GM12891 (cell line): ENCODE measurements at regions not wholly inside any gene's neighbourhood (a gene's known extent, or its start where the extent isn't known, plus 50 kb on each side); places are given as distances from the start of the nearest gene placed in this dataset.

ENCODE experiments used
- DNase-seq: peaks from one replicate; pipeline ENCODE4 v3.0.0; 2011; ENCODE audit warnings: low spot score; ENCODE audit not compliant: insufficient read length
- FAIRE-seq: peaks from 2 replicates; lab custom pipeline; 2011; peaks lifted over from hg19 to GRCh38; lab: Jason Lieb, UNC
- PAX5 ChIP-seq: IDR thresholded peaks from 2 replicates; pipeline ENCODE4 v1.6.1; 2011; ENCODE audit warnings: low read length, moderate library complexity, mild to moderate bottlenecking; ENCODE audit not compliant: insufficient read depth, severe bottlenecking
- POLR2A ChIP-seq: IDR thresholded peaks from 2 replicates; pipeline ENCODE4 v1.6.1; 2011; ENCODE audit warnings: low read depth, low read length, control low read depth
- POLR2AphosphoS5 ChIP-seq: IDR thresholded peaks from 2 replicates; pipeline ENCODE4 v1.6.1; 2011; ENCODE audit warnings: low read depth, low read length, control low read depth
- POU2F2 ChIP-seq: IDR thresholded peaks from 2 replicates; pipeline ENCODE4 v1.6.1; 2011; ENCODE audit warnings: low read depth, mild to moderate bottlenecking, control low read depth, low read length, moderate library complexity
- SPI1 ChIP-seq: IDR thresholded peaks from 2 replicates; pipeline ENCODE4 v1.6.1; 2011; ENCODE audit warnings: low read depth, low read length, control low read depth
- TAF1 ChIP-seq: IDR thresholded peaks from 2 replicates; pipeline ENCODE4 v1.6.1; 2011; ENCODE audit warnings: low read depth, low read length, control low read depth

DNA sequence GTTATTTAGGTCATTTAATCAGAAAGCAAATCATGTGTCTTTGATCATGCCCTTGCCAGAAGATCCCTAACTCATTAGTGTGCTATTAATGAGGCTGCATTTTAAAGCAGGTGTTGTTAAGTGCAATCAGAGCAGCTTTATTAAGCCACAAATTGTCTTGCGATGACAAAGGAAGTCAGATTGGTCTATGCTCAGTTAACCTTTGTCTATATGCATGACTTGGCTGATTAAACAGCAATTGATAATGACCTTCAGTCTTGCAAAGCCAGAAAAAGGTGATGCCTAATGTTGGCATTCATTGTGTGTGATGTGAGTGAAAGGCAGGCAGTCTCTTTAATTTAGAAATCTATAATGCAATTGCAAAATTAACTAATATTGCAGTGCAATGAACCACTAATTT is 166.9 kb downstream of the RND3 start:
- DNase-seq: no peak
- TF ChIP-seq PAX5 (no peak), SPI1 (no peak), TAF1 (no peak), POLR2AphosphoS5 (no peak), POLR2A (no peak), POU2F2 (no peak)
- no peak for FAIRE-seq

DNA sequence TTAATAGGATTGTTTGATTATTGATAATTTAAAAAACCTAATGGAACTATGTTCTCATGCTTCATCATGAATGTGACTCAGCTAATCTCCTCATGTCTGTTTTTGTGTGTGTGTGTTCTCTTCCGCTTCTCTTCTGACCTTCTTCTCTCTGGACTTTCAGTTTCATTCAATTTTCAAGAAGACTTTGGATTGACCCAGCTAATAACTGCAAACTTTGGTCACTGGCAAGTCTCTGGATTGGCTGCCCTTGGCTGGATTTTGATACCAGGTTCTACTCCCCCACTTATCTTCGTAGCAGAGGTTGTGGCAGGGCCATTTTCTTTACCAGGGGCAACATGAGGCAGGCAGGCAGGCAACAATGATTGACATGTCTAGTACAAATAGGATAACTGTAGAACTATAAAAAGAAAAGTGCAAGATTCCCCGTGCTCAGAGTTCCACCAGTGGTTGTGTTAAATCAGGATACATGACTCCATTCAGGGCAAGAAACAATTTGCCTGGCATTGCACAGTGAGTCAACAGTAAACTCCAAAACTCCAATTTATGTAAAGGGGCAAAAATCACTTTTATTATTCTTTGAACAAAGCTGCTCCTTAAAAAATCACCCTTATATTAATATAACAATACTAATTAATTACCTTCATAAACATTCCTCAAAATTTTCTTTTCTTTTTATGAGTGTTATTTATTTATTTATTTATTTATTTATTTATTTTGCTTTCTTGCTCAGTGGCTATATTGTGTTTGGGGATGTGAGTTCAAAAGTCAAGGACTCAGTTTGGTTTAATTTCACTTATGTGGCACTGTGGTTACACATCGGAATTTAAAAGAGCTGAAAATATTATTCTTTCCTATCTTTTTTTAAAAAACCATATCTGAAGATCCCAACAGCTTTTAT is 167.6 kb downstream of the RND3 start:
- DNase-seq: no peak
- no peak for FAIRE-seq
- TF ChIP-seq TAF1: no peak
- TF ChIP-seq POLR2AphosphoS5: no peak
- no peak for TF ChIP-seq PAX5
- no peak for TF ChIP-seq SPI1
- TF ChIP-seq POLR2A: no peak
- no peak for TF ChIP-seq POU2F2

DNA sequence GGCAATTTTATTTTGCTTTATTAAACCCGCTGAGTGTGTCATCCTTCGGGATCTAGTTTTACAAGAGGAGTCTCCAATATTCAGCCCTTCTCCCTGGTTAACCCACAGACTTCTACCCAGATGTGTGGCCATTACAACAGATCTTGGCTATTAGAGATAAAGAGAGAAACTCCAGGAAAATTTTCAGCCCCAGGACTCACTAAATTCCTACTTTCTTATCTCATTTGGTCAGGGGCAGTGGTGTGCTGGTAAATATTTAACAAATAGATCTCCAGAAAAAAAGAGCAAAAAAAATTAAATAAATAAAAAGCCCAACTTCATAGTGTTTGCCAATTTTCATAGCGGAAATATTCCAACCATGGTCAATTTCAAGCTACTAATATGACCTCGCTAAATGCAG is 168.4 kb downstream of the RND3 start:
- TF ChIP-seq POLR2AphosphoS5: no peak
- no peak for TF ChIP-seq TAF1
- TF ChIP-seq PAX5: no peak
- no peak for TF ChIP-seq SPI1
- FAIRE-seq: no peak
- no peak for DNase-seq

DNA sequence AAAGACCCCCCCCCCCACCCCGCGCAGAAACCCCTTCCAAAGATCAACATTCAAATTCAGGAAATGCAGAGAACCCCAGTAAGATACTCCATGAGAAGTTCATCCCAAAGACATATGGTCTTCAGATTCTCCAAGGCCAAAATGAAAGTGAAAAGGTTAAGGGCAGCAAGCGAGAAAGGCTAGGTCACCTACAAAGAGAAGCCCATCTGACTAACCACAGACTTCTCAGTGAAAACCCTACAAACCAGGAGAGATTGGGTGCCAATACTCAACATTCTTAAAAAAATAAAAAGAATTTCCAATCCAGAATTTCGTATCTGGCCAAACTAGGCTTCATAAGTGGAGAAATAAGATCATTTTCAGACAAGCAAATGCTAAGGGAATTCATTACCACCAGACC is 175.2 kb downstream of the RND3 start:
- TF ChIP-seq POLR2A (no peak), SPI1 (no peak), POU2F2 (no peak), PAX5 (no peak), POLR2AphosphoS5 (no peak), TAF1 (no peak)
- DNase-seq (no peak), FAIRE-seq (no peak)

DNA sequence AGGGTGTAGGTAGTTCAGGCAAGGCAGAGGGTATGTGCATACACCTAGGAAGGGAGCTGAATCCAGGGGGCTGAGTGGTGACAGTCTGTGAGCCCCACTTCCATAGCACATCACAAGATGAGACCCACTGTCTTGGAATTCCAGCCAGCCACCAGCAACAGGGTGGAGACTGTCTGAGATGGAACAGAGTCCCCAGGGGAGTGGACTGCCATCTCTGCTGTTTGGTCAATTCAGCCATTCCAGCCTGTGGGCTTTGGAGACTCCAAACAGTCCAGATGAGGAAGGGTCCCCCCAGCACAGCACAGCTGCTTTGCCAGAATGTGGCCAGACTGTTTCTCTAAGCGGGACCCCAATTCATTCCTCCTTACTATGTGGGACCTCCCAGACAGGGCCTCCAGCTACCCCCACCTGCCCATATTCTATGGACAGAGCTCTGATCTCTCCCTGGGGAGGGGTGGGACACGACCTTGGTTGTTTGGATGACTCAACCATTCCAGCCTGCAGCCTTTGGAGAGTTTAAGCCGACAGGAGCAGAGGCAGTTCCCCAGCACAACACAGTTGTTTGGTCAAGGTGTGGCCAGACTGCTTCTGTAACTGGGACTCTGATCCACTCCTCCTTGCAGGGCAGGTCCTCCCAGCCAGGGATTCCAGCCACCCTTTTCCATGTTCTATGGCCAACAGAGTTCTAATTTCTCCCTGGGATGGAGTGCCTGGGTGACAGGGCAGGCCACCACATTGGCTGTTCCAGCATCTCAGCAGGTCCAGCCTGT is 178.0 kb downstream of the RND3 start:
- FAIRE-seq (no peak), DNase-seq (no peak)
- no peak for TF ChIP-seq TAF1
- no peak for TF ChIP-seq PAX5
- TF ChIP-seq POLR2AphosphoS5: no peak
- no peak for TF ChIP-seq POU2F2
- no peak for TF ChIP-seq SPI1
- no peak for TF ChIP-seq POLR2A

DNA sequence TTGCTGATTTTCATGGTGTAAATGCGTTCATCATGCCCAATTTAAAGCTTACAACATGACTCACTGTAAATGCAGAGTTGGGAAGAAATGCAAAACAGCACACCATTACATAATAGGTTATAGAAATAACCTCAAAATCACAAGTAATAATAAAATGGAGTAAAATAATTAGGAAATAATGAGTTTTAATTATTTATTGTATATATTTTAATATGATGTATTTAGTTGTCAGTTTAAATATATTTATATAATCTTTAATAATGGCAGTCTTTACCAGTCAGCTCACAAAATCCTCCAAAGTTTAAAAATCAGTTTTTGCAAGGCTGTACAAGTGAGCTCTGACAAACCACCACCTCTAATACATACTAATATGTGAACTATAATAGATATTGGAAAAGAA is 180.2 kb downstream of the RND3 start:
- FAIRE-seq: no peak
- no peak for TF ChIP-seq TAF1
- TF ChIP-seq PAX5: no peak
- TF ChIP-seq POLR2A: no peak
- TF ChIP-seq POLR2AphosphoS5: no peak
- no peak for TF ChIP-seq SPI1
- TF ChIP-seq POU2F2: no peak
- no peak for DNase-seq

DNA sequence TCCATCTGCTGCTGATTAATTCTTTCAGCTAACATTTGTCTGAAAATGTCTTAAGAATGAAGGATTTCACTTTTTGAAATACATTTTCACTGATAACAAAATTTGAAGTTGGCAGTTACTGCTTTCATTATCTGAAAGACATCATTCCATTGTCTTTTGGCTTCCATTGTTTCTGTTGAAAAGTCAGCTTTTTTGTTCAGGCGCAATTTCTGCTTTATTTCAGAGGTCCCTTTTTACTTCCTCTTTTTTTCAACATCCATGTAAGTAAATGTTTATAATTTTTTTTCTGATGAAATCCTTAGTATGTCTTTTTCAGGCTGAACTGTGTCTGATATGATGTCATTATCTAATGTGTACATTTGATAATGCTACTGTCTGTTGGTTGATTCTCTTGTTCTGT is 184.2 kb downstream of the RND3 start:
- no peak for DNase-seq
- no peak for FAIRE-seq
- no peak for TF ChIP-seq SPI1

DNA sequence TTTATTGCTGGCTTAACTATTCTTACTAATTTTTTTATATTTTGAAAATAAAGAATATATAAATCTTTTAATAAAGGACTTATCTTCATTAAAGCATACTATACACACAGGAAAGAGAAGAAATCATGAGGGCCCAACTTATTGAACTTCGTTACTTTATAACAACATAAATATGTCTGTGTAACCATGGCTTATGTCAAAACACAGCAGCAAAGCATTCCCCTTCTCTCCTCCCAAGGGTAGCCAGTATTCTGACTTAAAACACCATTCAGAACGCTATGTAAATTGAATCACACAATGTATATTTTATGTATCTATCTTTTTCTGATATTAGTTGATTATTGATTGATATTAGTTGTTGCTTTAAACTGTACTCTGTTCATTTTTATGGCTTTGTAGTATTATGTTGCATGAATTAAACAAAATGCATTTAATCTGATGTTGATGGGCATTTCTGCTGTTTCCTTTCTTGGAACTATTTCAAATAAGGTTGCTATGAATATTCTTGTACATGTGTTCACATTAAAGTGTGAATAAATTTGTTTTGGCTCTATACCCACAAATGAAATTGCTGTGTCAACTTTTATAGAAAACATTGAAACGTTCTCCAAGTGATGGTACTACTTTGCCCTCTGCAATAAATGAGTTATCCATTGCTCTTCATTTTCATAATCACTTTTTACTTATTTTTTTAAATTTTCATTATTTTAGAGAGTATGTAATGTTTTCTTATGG is 188.7 kb downstream of the RND3 start:
- DNase-seq (no peak), FAIRE-seq (no peak)
- TF ChIP-seq PAX5 (no peak), POLR2A (no peak), TAF1 (no peak), POLR2AphosphoS5 (no peak), POU2F2 (no peak), SPI1 (no peak)

DNA sequence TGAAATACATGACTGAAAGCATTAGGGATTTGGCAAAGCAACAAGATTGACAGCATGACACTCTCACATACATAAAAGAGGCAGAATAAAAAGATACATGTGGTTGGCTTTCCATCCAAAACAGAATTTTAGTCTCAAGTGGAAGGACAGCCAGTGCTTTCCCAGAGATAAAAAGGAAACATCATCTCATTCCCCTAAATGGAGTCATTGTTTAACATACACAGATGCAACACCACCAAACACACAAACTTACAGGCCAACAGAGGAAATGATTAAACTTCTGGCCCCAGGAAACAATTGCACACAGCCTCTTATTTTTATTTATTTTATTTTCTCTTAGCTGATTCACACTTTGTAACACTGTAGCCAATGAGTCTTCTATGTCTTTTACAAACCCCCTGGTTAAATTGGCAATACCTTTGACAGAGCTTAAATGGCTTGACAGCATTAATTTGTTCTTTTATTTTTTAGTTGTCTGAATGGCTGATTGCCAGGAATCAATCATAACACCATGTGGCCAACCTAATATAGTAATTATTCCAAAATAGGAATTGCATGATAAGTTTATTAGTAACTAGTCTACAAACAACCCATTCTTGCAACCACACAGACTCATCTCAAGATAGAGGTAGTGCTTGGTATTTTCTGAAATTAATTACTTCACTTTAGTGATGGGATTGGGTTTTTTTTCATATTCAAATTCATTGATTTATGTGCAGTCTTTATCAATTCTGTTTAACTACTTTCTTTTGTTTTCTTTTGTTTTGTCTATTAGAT is 190.5 kb downstream of the RND3 start:
- TF ChIP-seq SPI1 (no peak), POU2F2 (no peak), PAX5 (no peak), POLR2A (no peak)
- DNase-seq (no peak), FAIRE-seq (no peak)
